ENCODE measurements at regions not wholly inside any gene's neighbourhood (a gene's known extent, or its start where the extent isn't known, plus 50 kb on each side); places are given as distances from the start of the nearest gene placed in this dataset.

DNA sequence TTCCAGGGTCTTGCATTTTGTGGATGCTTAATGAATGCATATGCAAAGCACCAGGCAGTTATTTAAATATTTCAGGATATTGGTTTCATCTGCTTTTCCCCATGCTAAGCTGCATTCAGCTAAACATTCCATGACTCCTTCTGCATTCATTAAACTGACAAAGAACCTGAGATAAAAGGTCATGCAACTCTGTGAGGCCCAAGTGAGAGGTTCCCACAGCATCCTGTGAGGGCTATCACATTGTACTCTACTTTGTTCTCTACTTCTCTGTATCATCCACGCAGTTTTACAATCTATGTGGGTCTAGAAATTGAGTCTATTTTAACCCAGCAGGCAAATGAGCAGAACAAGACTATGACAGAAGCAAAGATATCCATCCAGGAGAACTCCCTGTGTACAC, 86.4 kb upstream of the PRSS16 start:
- Histone ChIP-seq H3K4me3 (ENCODE audit: severe bottlenecking) (no peak overlapping the region), H3K27ac (ENCODE audit: poor library complexity, severe bottlenecking) (no peak overlapping the region), H3K36me3 (ENCODE audit: low read depth) (no peaks in the 10 kb centered on the region), H3K27me3 (ENCODE audit: insufficient read depth, poor library complexity, severe bottlenecking) (no peaks in the 10 kb centered on the region), H3K9me3 (ENCODE audit: severe bottlenecking) (no peaks in the 10 kb centered on the region), H3K4me1 (ENCODE audit: insufficient read depth, poor library complexity, severe bottlenecking) (no peaks in the 10 kb centered on the region)
- DNase-seq (ENCODE audit: low spot score) = no peak
- TF ChIP-seq CTCF (IDR thresholded peaks at IDR 0.05; ENCODE audit: poor library complexity, severe bottlenecking) = no peak
- ATAC-seq (ENCODE audit: low read depth) = no peak

- Histone ChIP-seq H3K4me3 (ENCODE audit: severe bottlenecking) (no peak overlapping the region), H3K27ac (ENCODE audit: poor library complexity, severe bottlenecking) (no peak overlapping the region), H3K27me3 (ENCODE audit: insufficient read depth, poor library complexity, severe bottlenecking) (no peaks in the 10 kb centered on the region), H3K36me3 (ENCODE audit: low read depth) (no peaks in the 10 kb centered on the region), H3K9me3 (ENCODE audit: severe bottlenecking) (no peaks in the 10 kb centered on the region), H3K4me1 (ENCODE audit: insufficient read depth, poor library complexity, severe bottlenecking) (no peaks in the 10 kb centered on the region)
- DNase-seq (ENCODE audit: low spot score) = no peak
- TF ChIP-seq CTCF (IDR thresholded peaks at IDR 0.05; ENCODE audit: poor library complexity, severe bottlenecking) = no peak
- ATAC-seq (ENCODE audit: low read depth) = no peak
These were observed 85.9 kb upstream of the PRSS16 start for GRCh38 chr6:27161603-27161945.

GRCh38 chr6:27161946-27162603, 85.4 kb upstream of the PRSS16 start:
- Histone ChIP-seq H3K4me1 (ENCODE audit: insufficient read depth, poor library complexity, severe bottlenecking) (no peaks in the 10 kb centered on the region), H3K4me3 (ENCODE audit: severe bottlenecking) (no peak overlapping the region), H3K36me3 (ENCODE audit: low read depth) (no peaks in the 10 kb centered on the region), H3K27ac (ENCODE audit: poor library complexity, severe bottlenecking) (no peak overlapping the region), H3K27me3 (ENCODE audit: insufficient read depth, poor library complexity, severe bottlenecking) (no peaks in the 10 kb centered on the region), H3K9me3 (ENCODE audit: severe bottlenecking) (no peaks in the 10 kb centered on the region)
- DNase-seq (ENCODE audit: low spot score) = no peak
- peak; percentile 89 for TF ChIP-seq CTCF (IDR thresholded peaks at IDR 0.05; ENCODE audit: poor library complexity, severe bottlenecking)
- peak; percentile 47 for ATAC-seq (ENCODE audit: low read depth)

DNA sequence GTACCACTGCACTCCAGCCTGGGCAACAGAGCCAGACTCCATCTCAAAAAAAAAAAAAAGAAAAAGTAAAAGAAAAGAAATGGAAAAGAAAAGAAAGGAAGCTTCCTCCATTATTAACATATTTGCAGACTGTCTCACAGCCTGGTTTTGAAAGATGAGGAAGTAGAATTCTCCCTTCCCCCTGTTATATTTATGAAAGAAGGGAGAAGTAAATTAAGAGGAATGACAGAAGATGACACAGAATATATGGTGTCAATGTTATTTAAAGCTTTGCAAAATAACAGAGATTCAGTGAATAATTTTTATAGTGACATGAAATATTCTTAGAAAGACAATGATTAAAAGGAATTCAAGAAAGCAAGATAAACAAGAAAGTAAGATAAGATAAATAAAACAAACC, 83.7 kb upstream of the PRSS16 start:
- Histone ChIP-seq H3K4me1 (ENCODE audit: insufficient read depth, poor library complexity, severe bottlenecking) (peaks cover 9% of the 10 kb centered on the region), H3K27ac (ENCODE audit: poor library complexity, severe bottlenecking) (no peak overlapping the region), H3K4me3 (ENCODE audit: severe bottlenecking) (no peak overlapping the region), H3K27me3 (ENCODE audit: insufficient read depth, poor library complexity, severe bottlenecking) (no peaks in the 10 kb centered on the region), H3K9me3 (ENCODE audit: severe bottlenecking) (no peaks in the 10 kb centered on the region), H3K36me3 (ENCODE audit: low read depth) (no peaks in the 10 kb centered on the region)
- DNase-seq (ENCODE audit: low spot score) (no peak), ATAC-seq (ENCODE audit: low read depth) (no peak)
- TF ChIP-seq CTCF (IDR thresholded peaks at IDR 0.05; ENCODE audit: poor library complexity, severe bottlenecking) = no peak

- H3K4me1 ChIP-seq (ENCODE audit: insufficient read depth, poor library complexity, severe bottlenecking) = peaks cover 15% of the 10 kb centered on the region
- no peak overlapping the region for H3K4me3 ChIP-seq (ENCODE audit: severe bottlenecking)
- no peak for TF ChIP-seq CTCF (IDR thresholded peaks at IDR 0.05; ENCODE audit: poor library complexity, severe bottlenecking)
- ATAC-seq (ENCODE audit: low read depth) = no peak
- no peaks in the 10 kb centered on the region for H3K36me3 ChIP-seq (ENCODE audit: low read depth)
- H3K27ac ChIP-seq (ENCODE audit: poor library complexity, severe bottlenecking) = peak overlapping the region; percentile 69
- DNase-seq (ENCODE audit: low spot score) = no peak
- no peaks in the 10 kb centered on the region for H3K27me3 ChIP-seq (ENCODE audit: insufficient read depth, poor library complexity, severe bottlenecking)
- H3K9me3 ChIP-seq (ENCODE audit: severe bottlenecking) = no peaks in the 10 kb centered on the region
These were observed 79.4 kb upstream of the PRSS16 start for GRCh38 chr6:27168108-27168507.
